ENCODE measurements at regions not wholly inside any gene's neighbourhood (a gene's known extent, or its start where the extent isn't known, plus 50 kb on each side); places are given as distances from the start of the nearest gene placed in this dataset.

DNA sequence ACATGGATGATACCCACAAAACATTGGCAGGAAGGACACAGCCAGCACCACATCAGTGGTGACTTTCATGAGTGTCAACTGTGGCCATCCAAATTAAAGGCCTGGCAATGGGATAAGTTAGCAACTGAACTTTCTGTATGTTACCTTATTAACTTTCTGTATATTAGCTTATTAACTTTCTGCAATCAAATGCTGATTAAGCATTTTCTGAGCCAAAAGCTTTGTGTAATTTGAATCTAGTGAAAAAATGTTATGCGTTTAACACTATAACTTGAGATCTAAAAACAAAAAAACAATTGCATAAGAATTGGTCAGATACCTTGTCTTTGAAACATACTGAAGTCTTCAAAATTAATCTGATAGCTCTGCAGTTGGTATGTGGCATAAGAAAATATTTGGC, 159.3 kb downstream of the ZNF33B start:
- Histone ChIP-seq H3K36me3 (no peaks in the 10 kb centered on the region), H3K27ac (no peak overlapping the region), H3K27me3 (no peaks in the 10 kb centered on the region), H3K4me1 (ENCODE audit: low read depth) (no peaks in the 10 kb centered on the region), H3K9me3 (ENCODE audit: low read depth) (no peaks in the 10 kb centered on the region), H3K4me3 (no peak overlapping the region)
- TF ChIP-seq, protein P1, sequence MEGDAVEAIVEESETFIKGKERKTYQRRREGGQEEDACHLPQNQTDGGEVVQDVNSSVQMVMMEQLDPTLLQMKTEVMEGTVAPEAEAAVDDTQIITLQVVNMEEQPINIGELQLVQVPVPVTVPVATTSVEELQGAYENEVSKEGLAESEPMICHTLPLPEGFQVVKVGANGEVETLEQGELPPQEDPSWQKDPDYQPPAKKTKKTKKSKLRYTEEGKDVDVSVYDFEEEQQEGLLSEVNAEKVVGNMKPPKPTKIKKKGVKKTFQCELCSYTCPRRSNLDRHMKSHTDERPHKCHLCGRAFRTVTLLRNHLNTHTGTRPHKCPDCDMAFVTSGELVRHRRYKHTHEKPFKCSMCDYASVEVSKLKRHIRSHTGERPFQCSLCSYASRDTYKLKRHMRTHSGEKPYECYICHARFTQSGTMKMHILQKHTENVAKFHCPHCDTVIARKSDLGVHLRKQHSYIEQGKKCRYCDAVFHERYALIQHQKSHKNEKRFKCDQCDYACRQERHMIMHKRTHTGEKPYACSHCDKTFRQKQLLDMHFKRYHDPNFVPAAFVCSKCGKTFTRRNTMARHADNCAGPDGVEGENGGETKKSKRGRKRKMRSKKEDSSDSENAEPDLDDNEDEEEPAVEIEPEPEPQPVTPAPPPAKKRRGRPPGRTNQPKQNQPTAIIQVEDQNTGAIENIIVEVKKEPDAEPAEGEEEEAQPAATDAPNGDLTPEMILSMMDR (IDR thresholded peaks at IDR 0.05; ENCODE audit: low read depth, low read length) = no peak
- no peak for DNase-seq (ENCODE audit: low read depth in 1 of 2, low spot score in 1 of 2)

DNA sequence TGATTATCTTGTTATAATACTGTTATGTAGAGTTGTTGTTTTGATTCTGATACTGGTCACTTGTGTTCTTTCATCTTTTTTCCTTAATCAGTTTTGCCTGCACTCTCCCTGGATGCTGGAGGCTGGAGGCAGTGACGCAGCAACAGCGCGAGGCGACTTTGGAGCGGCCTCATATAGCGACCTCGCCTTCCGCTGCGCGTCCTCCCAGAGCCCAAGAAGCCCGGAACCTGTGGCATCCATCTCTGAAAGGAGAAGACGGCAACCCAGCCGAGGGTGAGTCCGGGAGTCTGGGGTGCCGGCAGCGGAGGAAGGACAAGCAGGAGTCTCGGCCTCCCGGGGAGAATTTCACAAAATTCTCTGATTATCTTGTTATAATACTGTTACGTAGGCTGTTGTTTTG, 161.2 kb downstream of the ZNF33B start:
- TF ChIP-seq, protein P1 (IDR thresholded peaks at IDR 0.05; ENCODE audit: low read depth, low read length) = no peak
- no peak overlapping the region for H3K4me3 ChIP-seq
- H3K9me3 ChIP-seq (ENCODE audit: low read depth) = no peaks in the 10 kb centered on the region
- no peaks in the 10 kb centered on the region for H3K36me3 ChIP-seq
- H3K27me3 ChIP-seq = no peaks in the 10 kb centered on the region
- DNase-seq (ENCODE audit: low read depth in 1 of 2, low spot score in 1 of 2) = no peak
- H3K27ac ChIP-seq = no peak overlapping the region
- H3K4me1 ChIP-seq (ENCODE audit: low read depth) = no peaks in the 10 kb centered on the region

DNA sequence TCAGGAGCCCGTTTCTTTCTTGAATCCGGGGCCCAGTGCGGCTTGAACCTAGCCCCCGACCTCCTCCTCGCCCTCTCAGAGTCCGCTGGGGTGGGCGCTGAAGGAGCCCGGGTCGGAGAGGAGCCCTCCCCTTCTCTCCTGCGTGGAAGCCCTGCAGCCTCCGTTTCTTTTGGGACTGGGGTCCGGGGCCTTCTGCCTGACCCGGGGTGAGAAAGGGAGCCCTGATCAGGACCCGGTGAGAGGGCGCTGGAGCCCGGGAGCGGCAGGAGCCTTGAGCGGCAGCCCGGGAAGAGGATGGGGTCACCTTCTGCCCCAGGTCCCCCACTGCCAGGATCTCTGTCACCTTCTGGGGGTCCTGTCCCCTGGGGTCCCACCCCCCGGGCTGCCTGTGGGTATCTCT, 162.3 kb downstream of the ZNF33B start:
- Histone ChIP-seq H3K4me3 (no peak overlapping the region), H3K4me1 (ENCODE audit: low read depth) (no peaks in the 10 kb centered on the region), H3K36me3 (no peaks in the 10 kb centered on the region), H3K27ac (no peak overlapping the region), H3K27me3 (no peaks in the 10 kb centered on the region), H3K9me3 (ENCODE audit: low read depth) (no peaks in the 10 kb centered on the region)
- TF ChIP-seq, protein P1 (IDR thresholded peaks at IDR 0.05; ENCODE audit: low read depth, low read length) = no peak
- DNase-seq (ENCODE audit: low read depth in 1 of 2, low spot score in 1 of 2) = no peak

DNA sequence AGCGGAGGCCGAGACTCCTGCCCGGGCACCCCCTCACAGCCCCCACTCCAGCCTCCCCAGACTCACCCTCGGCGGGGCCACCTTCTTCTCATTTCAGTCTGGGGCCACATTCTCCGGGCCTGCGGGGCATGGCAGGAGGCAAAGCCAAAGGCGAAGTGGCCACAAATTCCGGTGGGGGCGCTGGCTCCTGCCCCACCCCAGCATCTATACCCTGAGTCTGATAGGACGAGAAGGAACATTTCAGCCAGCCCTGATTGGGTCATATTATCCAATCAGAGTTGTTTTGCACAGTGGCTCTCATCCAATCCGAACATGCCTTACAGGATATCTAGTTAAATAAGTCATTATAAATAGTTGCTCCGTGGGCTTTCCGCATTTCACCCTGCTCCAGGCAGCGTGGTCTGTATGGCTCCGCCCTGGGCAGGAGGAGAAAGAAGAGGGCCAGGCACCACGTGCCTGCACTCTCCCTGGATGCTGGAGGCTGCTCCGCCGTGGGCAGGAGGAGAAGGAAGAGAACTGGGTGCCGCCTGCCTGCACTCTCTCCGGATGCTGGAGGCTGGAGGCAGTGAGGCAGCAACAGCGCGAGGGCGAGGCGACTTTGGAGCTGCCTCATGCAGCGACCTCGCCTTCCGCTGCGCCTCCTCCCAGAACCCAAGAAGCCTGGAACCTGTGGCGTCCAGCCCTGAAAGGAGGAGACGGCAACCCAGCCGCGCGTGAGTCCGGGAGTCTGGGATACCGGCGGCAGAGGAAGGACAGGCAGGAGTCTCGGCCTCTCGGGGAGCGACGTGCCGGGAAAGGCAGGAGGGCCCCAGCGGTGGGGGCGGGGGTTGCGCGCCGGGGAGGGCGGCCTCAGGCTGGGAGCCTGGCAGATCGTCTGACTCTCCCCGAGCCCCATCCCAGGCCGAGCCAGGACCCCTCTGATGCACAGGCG, 162.9 kb downstream of the ZNF33B start:
- no peaks in the 10 kb centered on the region for H3K27me3 ChIP-seq
- no peaks in the 10 kb centered on the region for H3K9me3 ChIP-seq (ENCODE audit: low read depth)
- H3K27ac ChIP-seq = no peak overlapping the region
- TF ChIP-seq, protein P1 (IDR thresholded peaks at IDR 0.05; ENCODE audit: low read depth, low read length) = no peak
- peak in 1 of 2 donors; percentile 40 for DNase-seq (ENCODE audit: low read depth in 1 of 2, low spot score in 1 of 2)
- H3K36me3 ChIP-seq = no peaks in the 10 kb centered on the region
- H3K4me1 ChIP-seq (ENCODE audit: low read depth) = no peaks in the 10 kb centered on the region
- no peak overlapping the region for H3K4me3 ChIP-seq

DNA sequence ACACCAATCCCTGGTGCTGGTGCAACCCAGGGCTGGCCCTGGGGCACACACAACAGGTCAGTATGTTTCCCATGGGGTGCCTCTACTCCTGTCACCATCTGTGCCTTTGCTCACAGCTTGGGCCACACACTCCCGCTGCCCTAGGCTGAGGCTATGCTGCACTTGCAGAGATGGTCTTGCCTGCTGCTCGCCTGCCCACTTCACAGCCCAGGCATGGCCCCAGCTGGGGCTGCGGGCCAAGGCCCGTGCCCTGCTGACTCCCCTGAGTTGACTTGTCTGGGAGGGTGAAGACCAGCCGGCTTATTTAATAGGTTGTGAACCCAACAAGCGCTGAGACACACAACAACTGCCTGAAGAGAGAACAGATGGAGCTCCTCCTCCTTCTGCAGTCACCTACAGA, 184.1 kb downstream of the ZNF33B start:
- no peaks in the 10 kb centered on the region for H3K9me3 ChIP-seq (ENCODE audit: low read depth)
- no peak overlapping the region for H3K27ac ChIP-seq
- TF ChIP-seq, protein P1 (IDR thresholded peaks at IDR 0.05; ENCODE audit: low read depth, low read length) = no peak
- no peak for DNase-seq (ENCODE audit: low read depth in 1 of 2, low spot score in 1 of 2)
- H3K4me3 ChIP-seq = no peak overlapping the region
- H3K27me3 ChIP-seq = no peaks in the 10 kb centered on the region
- no peaks in the 10 kb centered on the region for H3K36me3 ChIP-seq
- no peaks in the 10 kb centered on the region for H3K4me1 ChIP-seq (ENCODE audit: low read depth)
